ENCODE measurements at regions not wholly inside any gene's neighbourhood (a gene's known extent, or its start where the extent isn't known, plus 50 kb on each side); places are given as distances from the start of the nearest gene placed in this dataset.

DNA sequence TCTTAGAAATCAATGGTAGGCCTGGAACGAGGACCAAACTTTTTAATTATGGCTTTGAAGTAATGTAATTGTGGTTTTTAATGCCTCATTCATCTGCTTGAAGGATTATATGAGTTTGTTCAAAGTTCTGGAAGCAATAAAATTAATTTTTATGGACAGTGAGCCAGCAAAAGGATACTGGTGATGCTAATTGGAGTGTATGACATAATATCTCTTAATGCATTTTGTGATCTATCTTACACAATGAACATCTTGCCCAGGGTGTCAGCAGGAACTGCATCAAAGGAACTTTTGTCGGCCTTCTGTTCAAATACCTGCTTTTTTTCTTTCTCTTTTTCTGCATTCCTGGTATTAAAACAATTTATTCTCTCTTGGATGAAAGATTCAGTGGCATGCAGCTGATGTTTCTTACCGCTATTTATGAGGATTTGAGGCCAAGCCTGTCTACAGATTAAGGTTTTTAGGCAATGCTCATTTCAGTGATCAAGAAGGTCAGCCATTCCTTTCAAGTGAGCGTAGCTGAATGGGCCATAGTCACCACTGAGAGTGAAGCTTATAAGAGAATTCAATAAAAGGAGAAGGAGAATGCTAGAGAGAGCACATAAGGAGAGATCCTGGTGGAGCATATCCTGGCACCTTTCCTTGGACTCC lies 974.8 kb downstream of the SORCS3 start:
- WGBS, result 76% methylated on average over 4 of the region's 4 CpGs
- intact Hi-C loops (cut with DNase I), result no loop called here
- Histone ChIP-seq H3K9me3 (no peaks in the 10 kb centered on the region), H3K27ac (replicated peaks in 1 of 4) (no peak overlapping the region), H3K27me3 (no peaks in the 10 kb centered on the region), H3K36me3 (no peaks in the 10 kb centered on the region), H3K4me3 (no peak overlapping the region), H3K4me1 (no peaks in the 10 kb centered on the region)
- DNase-seq (ENCODE audit: extremely low spot score), result no peak
- TF ChIP-seq POLR2AphosphoS5 (IDR thresholded peaks at IDR 0.05) (no peak), EP300 (IDR thresholded peaks at IDR 0.05) (no peak), POLR2A (IDR thresholded peaks at IDR 0.05; ENCODE audit: low read depth) (no peak)
- TF ChIP-seq, protein P1, sequence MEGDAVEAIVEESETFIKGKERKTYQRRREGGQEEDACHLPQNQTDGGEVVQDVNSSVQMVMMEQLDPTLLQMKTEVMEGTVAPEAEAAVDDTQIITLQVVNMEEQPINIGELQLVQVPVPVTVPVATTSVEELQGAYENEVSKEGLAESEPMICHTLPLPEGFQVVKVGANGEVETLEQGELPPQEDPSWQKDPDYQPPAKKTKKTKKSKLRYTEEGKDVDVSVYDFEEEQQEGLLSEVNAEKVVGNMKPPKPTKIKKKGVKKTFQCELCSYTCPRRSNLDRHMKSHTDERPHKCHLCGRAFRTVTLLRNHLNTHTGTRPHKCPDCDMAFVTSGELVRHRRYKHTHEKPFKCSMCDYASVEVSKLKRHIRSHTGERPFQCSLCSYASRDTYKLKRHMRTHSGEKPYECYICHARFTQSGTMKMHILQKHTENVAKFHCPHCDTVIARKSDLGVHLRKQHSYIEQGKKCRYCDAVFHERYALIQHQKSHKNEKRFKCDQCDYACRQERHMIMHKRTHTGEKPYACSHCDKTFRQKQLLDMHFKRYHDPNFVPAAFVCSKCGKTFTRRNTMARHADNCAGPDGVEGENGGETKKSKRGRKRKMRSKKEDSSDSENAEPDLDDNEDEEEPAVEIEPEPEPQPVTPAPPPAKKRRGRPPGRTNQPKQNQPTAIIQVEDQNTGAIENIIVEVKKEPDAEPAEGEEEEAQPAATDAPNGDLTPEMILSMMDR (IDR thresholded peaks at IDR 0.05), result no peak

DNA sequence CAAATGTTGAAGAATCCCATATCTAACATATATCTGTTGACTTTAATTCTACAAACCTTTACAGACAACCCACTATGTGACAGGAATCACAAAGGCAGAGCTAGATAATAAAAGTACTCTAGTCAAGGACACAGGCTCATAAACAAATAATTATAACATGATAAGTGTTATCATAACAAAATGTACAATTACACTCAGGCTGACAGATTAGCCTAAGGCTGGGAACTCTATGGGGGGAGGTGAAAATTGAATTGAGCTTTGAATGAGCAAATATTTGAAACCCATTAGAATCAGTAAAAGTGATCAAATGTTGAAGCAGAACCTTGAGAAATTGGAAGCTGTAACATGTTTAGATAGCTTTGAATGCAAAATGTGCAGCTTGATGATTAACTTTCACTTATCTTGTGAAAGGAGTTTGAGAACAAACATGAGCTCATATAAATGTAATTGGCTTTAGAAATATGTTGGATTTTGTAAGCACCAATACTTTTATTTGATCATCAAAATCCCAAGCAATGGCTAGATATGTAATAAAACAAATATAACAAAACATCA lies 970.2 kb downstream of the SORCS3 start:
- no peaks in the 10 kb centered on the region for H3K9me3 ChIP-seq
- DNase-seq (ENCODE audit: extremely low spot score), result no peak
- no peaks in the 10 kb centered on the region for H3K27me3 ChIP-seq
- no peaks in the 10 kb centered on the region for H3K36me3 ChIP-seq
- no peaks in the 10 kb centered on the region for H3K4me1 ChIP-seq
- no peak for TF ChIP-seq POLR2AphosphoS5 (IDR thresholded peaks at IDR 0.05)
- TF ChIP-seq, protein P1 (IDR thresholded peaks at IDR 0.05), result no peak
- no peak for TF ChIP-seq POLR2A (IDR thresholded peaks at IDR 0.05; ENCODE audit: low read depth)
- no peak for TF ChIP-seq EP300 (IDR thresholded peaks at IDR 0.05)
- H3K27ac ChIP-seq (replicated peaks in 1 of 4), result no peak overlapping the region
- H3K4me3 ChIP-seq, result no peak overlapping the region
- intact Hi-C loops (cut with DNase I), result no loop called here

DNA sequence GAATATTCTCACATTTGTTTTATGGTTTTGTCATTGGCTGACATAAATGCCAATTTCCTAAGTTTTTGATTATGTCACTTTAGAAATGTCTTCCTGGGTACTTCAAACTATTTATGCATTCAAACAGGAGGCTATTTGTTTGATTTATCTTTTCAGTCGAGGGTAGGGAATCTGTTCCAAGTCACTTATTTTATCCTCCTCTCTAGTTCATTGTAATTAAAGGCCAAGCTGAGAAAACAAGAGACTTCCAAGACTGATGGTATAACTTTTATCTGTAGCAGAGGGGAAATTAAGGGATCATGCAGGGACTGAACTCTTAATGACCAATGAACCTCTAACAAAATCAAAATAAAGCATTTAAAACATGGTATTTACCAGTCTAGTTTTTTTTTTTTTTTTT lies 968.4 kb downstream of the SORCS3 start:
- H3K4me1 ChIP-seq, result no peaks in the 10 kb centered on the region
- H3K9me3 ChIP-seq, result no peaks in the 10 kb centered on the region
- intact Hi-C loops (cut with DNase I), result no loop called here
- TF ChIP-seq POLR2A (IDR thresholded peaks at IDR 0.05; ENCODE audit: low read depth) (no peak), EP300 (IDR thresholded peaks at IDR 0.05) (no peak), POLR2AphosphoS5 (IDR thresholded peaks at IDR 0.05) (no peak)
- H3K36me3 ChIP-seq, result no peaks in the 10 kb centered on the region
- no peaks in the 10 kb centered on the region for H3K27me3 ChIP-seq
- H3K27ac ChIP-seq (replicated peaks in 1 of 4), result no peak overlapping the region
- DNase-seq (ENCODE audit: extremely low spot score), result no peak
- H3K4me3 ChIP-seq, result no peak overlapping the region
- WGBS, result 19% methylated on average over 1 of the region's 1 CpG

DNA sequence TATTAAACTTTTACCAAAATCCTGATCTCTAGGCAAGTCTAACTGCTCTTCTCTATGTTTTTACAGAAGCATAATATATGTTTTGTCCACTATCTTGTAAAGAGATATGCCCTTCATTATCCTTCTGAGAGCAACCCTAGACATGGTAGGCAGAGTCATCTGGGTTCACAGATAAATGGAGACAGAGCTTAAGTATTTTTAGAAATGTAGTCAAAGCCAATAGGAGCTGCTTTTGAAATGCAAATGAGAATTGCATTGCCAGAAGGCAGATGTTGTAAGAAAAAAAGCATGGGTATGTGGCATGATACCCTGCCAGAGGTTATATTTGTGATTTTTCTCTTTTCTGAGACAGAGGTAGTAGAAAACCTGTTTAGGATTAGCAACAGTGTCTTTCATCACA lies 964.8 kb downstream of the SORCS3 start:
- intact Hi-C loops (cut with DNase I), result no loop called here
- H3K4me3 ChIP-seq, result no peak overlapping the region
- H3K36me3 ChIP-seq, result no peaks in the 10 kb centered on the region
- H3K4me1 ChIP-seq, result no peaks in the 10 kb centered on the region
- H3K9me3 ChIP-seq, result no peaks in the 10 kb centered on the region
- no peak for DNase-seq (ENCODE audit: extremely low spot score)
- H3K27ac ChIP-seq (replicated peaks in 1 of 4), result no peak overlapping the region
- no peaks in the 10 kb centered on the region for H3K27me3 ChIP-seq
- TF ChIP-seq, protein P1 (IDR thresholded peaks at IDR 0.05), result no peak
- no peak for TF ChIP-seq EP300 (IDR thresholded peaks at IDR 0.05)
- no peak for TF ChIP-seq POLR2A (IDR thresholded peaks at IDR 0.05; ENCODE audit: low read depth)
- no peak for TF ChIP-seq POLR2AphosphoS5 (IDR thresholded peaks at IDR 0.05)

DNA sequence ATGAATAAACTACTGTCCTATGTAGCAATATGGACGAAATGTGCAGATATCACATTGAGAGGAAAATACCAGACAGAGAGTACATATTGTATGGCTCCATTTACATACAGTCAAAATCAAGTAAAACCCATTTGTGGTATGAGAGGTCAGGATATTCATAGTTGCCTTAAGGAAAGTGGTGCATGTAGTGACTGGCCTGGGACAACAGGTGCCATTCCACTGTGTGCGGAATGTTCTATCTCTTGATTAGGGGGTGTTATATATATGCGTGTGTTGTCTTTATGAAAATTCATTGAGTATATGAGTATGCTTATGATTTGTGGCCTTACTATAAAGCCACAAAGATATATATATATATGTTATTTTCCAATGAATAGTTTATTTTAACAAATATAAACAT lies 964.0 kb downstream of the SORCS3 start:
- Histone ChIP-seq H3K36me3 (no peaks in the 10 kb centered on the region), H3K9me3 (no peaks in the 10 kb centered on the region), H3K4me1 (no peaks in the 10 kb centered on the region), H3K4me3 (no peak overlapping the region), H3K27me3 (no peaks in the 10 kb centered on the region), H3K27ac (replicated peaks in 1 of 4) (no peak overlapping the region)
- 89% methylated on average over 3 of the region's 3 CpGs for WGBS
- intact Hi-C loops (cut with DNase I), result no loop called here
- TF ChIP-seq, protein P1 (IDR thresholded peaks at IDR 0.05), result no peak
- TF ChIP-seq POLR2AphosphoS5 (IDR thresholded peaks at IDR 0.05), result no peak
- no peak for TF ChIP-seq EP300 (IDR thresholded peaks at IDR 0.05)
- no peak for TF ChIP-seq POLR2A (IDR thresholded peaks at IDR 0.05; ENCODE audit: low read depth)
- DNase-seq (ENCODE audit: extremely low spot score), result no peak

All from esophagus muscularis mucosa (tissue), 4 donors.